ES-I3 (cell line): ENCODE measurements at regions not wholly inside any gene's neighbourhood (a gene's known extent, or its start where the extent isn't known, plus 50 kb on each side); places are given as distances from the start of the nearest gene placed in this dataset.

Experiments used
- H3K36me3 ChIP-seq: 2 replicates; pipeline ENCODE4 v1.6.1; 2013; ENCODE audit warnings: mild to moderate bottlenecking, low read length, control low read depth, moderate library complexity; ENCODE audit not compliant: insufficient read depth
- H3K4me1 ChIP-seq: 2 replicates; pipeline ENCODE4 v1.6.1; 2013; ENCODE audit warnings: mild to moderate bottlenecking, control low read depth, low read length; ENCODE audit not compliant: insufficient read depth
- H3K9ac ChIP-seq: 2 replicates; pipeline ENCODE4 v1.6.1; 2013; ENCODE audit warnings: low read depth, mild to moderate bottlenecking, low read length, moderate library complexity
- H3K9me3 ChIP-seq: 2 replicates; pipeline ENCODE4 v1.6.1; 2013; ENCODE audit warnings: mild to moderate bottlenecking, low read length, moderate library complexity; ENCODE audit not compliant: control insufficient read depth, insufficient read depth

GRCh38 chr1:95384567-95384966, 150.6 kb downstream of the RWDD3 start:
- Histone ChIP-seq H3K36me3 (no peaks in the 10 kb centered on the region), H3K9ac (no peak overlapping the region), H3K9me3 (no peaks in the 10 kb centered on the region), H3K4me1 (no peaks in the 10 kb centered on the region)

GRCh38 chr1:95386371-95386770, 152.4 kb downstream of the RWDD3 start:
- no peaks in the 10 kb centered on the region for H3K9me3 ChIP-seq
- H3K36me3 ChIP-seq, result no peaks in the 10 kb centered on the region
- no peaks in the 10 kb centered on the region for H3K4me1 ChIP-seq
- H3K9ac ChIP-seq, result no peak overlapping the region

- H3K36me3 ChIP-seq, result no peaks in the 10 kb centered on the region
- no peaks in the 10 kb centered on the region for H3K9me3 ChIP-seq
- H3K9ac ChIP-seq, result no peak overlapping the region
- no peaks in the 10 kb centered on the region for H3K4me1 ChIP-seq
Observed at GRCh38 chr1:95386915-95387314, 152.9 kb downstream of the RWDD3 start.

- Histone ChIP-seq H3K36me3 (no peaks in the 10 kb centered on the region), H3K9ac (no peak overlapping the region), H3K9me3 (no peaks in the 10 kb centered on the region), H3K4me1 (no peaks in the 10 kb centered on the region)
Observed at GRCh38 chr1:95388031-95388430, 154.0 kb downstream of the RWDD3 start.

- no peaks in the 10 kb centered on the region for H3K9me3 ChIP-seq
- H3K4me1 ChIP-seq, result no peaks in the 10 kb centered on the region
- no peaks in the 10 kb centered on the region for H3K36me3 ChIP-seq
Observed at GRCh38 chr1:95393434-95393833, 159.4 kb downstream of the RWDD3 start.

GRCh38 chr1:95396557-95396956, 162.5 kb downstream of the RWDD3 start:
- Histone ChIP-seq H3K36me3 (no peaks in the 10 kb centered on the region), H3K9me3 (no peaks in the 10 kb centered on the region), H3K9ac (no peak overlapping the region), H3K4me1 (no peaks in the 10 kb centered on the region)

More at GRCh38 chr1:95393434-95393833, 159.4 kb downstream of the RWDD3 start:
- no peak overlapping the region for H3K9ac ChIP-seq

GRCh38 chr1:95402780-95403179, 168.8 kb downstream of the RWDD3 start:
- Histone ChIP-seq H3K9ac (no peak overlapping the region), H3K9me3 (peaks cover 12% of the 10 kb centered on the region; the same call in 1 of the 2 replicates), H3K36me3 (no peaks in the 10 kb centered on the region), H3K4me1 (peaks cover 21% of the 10 kb centered on the region)

- H3K9me3 ChIP-seq, result peaks cover 12% of the 10 kb centered on the region; the same call in 1 of the 2 replicates
- H3K9ac ChIP-seq, result no peak overlapping the region
- H3K4me1 ChIP-seq, result peaks cover 34% of the 10 kb centered on the region
- no peaks in the 10 kb centered on the region for H3K36me3 ChIP-seq
Observed at GRCh38 chr1:95406279-95406678, 172.3 kb downstream of the RWDD3 start.

GRCh38 chr1:95407131-95407885, 173.3 kb downstream of the RWDD3 start:
- Histone ChIP-seq H3K36me3 (no peaks in the 10 kb centered on the region), H3K4me1 (peaks cover 34% of the 10 kb centered on the region), H3K9ac (peak overlapping the region; percentile 2; the same call in 1 of the 2 replicates), H3K9me3 (peaks cover 12% of the 10 kb centered on the region; the same call in 1 of the 2 replicates)

- H3K9me3 ChIP-seq, result peaks cover 12% of the 10 kb centered on the region; the same call in 1 of the 2 replicates
- peak overlapping the region; percentile 2; the same call in 1 of the 2 replicates for H3K9ac ChIP-seq
Observed at GRCh38 chr1:95407886-95408291, 173.9 kb downstream of the RWDD3 start.

GRCh38 chr1:95408507-95409136, 174.6 kb downstream of the RWDD3 start:
- H3K9me3 ChIP-seq, result peaks cover 7% of the 10 kb centered on the region; the same call in 1 of the 2 replicates
- H3K9ac ChIP-seq, result no peak overlapping the region
- H3K4me1 ChIP-seq, result peaks cover 34% of the 10 kb centered on the region
- H3K36me3 ChIP-seq, result no peaks in the 10 kb centered on the region

More at GRCh38 chr1:95407886-95408291, 173.9 kb downstream of the RWDD3 start:
- H3K4me1 ChIP-seq, result peaks cover 34% of the 10 kb centered on the region
- H3K36me3 ChIP-seq, result no peaks in the 10 kb centered on the region

GRCh38 chr1:95409276-95409675, 175.3 kb downstream of the RWDD3 start:
- H3K9ac ChIP-seq, result no peak overlapping the region
- peaks cover 34% of the 10 kb centered on the region for H3K4me1 ChIP-seq
- no peaks in the 10 kb centered on the region for H3K36me3 ChIP-seq
- peaks cover 7% of the 10 kb centered on the region; the same call in 1 of the 2 replicates for H3K9me3 ChIP-seq

GRCh38 chr1:95409901-95410300, 175.9 kb downstream of the RWDD3 start:
- H3K36me3 ChIP-seq, result no peaks in the 10 kb centered on the region
- peaks cover under 1% of the 10 kb centered on the region; the same call in 1 of the 2 replicates for H3K9me3 ChIP-seq
- no peak overlapping the region for H3K9ac ChIP-seq
- H3K4me1 ChIP-seq, result peaks cover 34% of the 10 kb centered on the region

GRCh38 chr1:95415146-95415545, 181.1 kb downstream of the RWDD3 start:
- Histone ChIP-seq H3K4me1 (no peaks in the 10 kb centered on the region; the same call in 1 of the 2 replicates), H3K36me3 (no peaks in the 10 kb centered on the region), H3K9ac (no peak overlapping the region), H3K9me3 (no peaks in the 10 kb centered on the region)

GRCh38 chr1:95426772-95427171, 192.8 kb downstream of the RWDD3 start:
- H3K9me3 ChIP-seq, result no peaks in the 10 kb centered on the region; the same call in none of the 2 replicates
- no peak overlapping the region for H3K9ac ChIP-seq
- H3K36me3 ChIP-seq, result no peaks in the 10 kb centered on the region
- H3K4me1 ChIP-seq, result no peaks in the 10 kb centered on the region
